Stomach (tissue), 8 donors: ENCODE measurements at regions not wholly inside any gene's neighbourhood (a gene's known extent, or its start where the extent isn't known, plus 50 kb on each side); places are given as distances from the start of the nearest gene placed in this dataset.

Source experiments
- DNase-seq, 2 donors: peaks; one replicate each; pipeline versions ENCODE4 v3.0.0 to v3.0.0-alpha.2; 2013 to 2019
- H3K27ac ChIP-seq, 5 donors: fragments of 200-600 bp in 4 of 5; sonication (generic) in 4 of 5; one replicate each; pipeline ENCODE4 v1.5.1; 2013 to 2019; ENCODE audit warnings: mild to moderate bottlenecking in 1 of 5, moderate library complexity in 1 of 5
- H3K27me3 ChIP-seq, 3 donors: fragments of 200-600 bp; sonication (generic); one replicate each; pipeline ENCODE4 v1.5.1; 2017 to 2019; ENCODE audit warnings: mixed run types in 1 of 3
- H3K36me3 ChIP-seq, 4 donors: fragments of 200-600 bp; sonication (generic); 1 replicate in 3 of 4; 2 replicates in 1 of 4; pipeline ENCODE4 v1.5.1; 2016 to 2019
- H3K4me1 ChIP-seq, 4 donors: fragments of 200-600 bp; sonication (generic); one replicate each; pipeline ENCODE4 v1.5.1; 2016 to 2019
- H3K4me3 ChIP-seq, 4 donors: fragments of 200-600 bp; sonication (generic) in 3 of 4; one replicate each; pipeline ENCODE4 v1.5.1; 2016 to 2019; ENCODE audit warnings: mild to moderate bottlenecking in 1 of 4
- H3K9me3 ChIP-seq, 4 donors: fragments of 200-600 bp; sonication (generic); one replicate each; pipeline ENCODE4 v1.5.1; 2016 to 2019
- EP300 ChIP-seq: sonication (generic); formaldehyde crosslinking; IDR thresholded peaks from one replicate; pipeline ENCODE4 v1.6.1; 2017; ENCODE audit warnings: antibody characterized with exemption
- POLR2A ChIP-seq, 4 donors: fragments of 450-650 bp; IDR thresholded peaks; one replicate each; pipeline ENCODE4 v1.6.1; 2016; ENCODE audit warnings: antibody characterized with exemption in 4 of 4, control low read depth in 2 of 4, mild to moderate bottlenecking in 1 of 4, moderate library complexity in 1 of 4
- POLR2AphosphoS5 ChIP-seq, 3 donors: sonication (generic); formaldehyde crosslinking; IDR thresholded peaks; one replicate each; pipeline ENCODE4 v1.6.1; 2016; ENCODE audit warnings: antibody characterized with exemption in 3 of 3
- WGBS, 5 donors: extraction: QIAGEN DNeasy Blood & Tissue Kit in 3 of 5; methylation state at CpG; one replicate each; pipeline versions ENCODE4 v1.1.5 to v1.1.7; 2013 to 2018; 5-methylcytosine and 5-hydroxymethylcytosine counted together
- intact Hi-C: fragments of 100-400 bp; cut with DNase I; formaldehyde crosslinking; loops from one replicate; pipeline ENCODE4 v1.15.1; 2023; ENCODE audit warnings: low total_unique reads
- TF ChIP-seq, protein P1 (sequence below), 7 experiments: fragments of 450-650 bp in 4 of 7; fragments of 200-600 bp in 3 of 7; sonication (generic) in 3 of 7; IDR thresholded peaks; one replicate each; pipeline ENCODE4 v1.5.1; 2016 to 2019; ENCODE audit warnings: antibody characterized with exemption in 7 of 7, control low read depth in 2 of 7, mild to moderate bottlenecking in 1 of 7
- donor health status: healthy with polysubstance abuse.
- donor health status: Bipolar disorder and iron deficiency.
- donor health status: healthy.

DNA sequence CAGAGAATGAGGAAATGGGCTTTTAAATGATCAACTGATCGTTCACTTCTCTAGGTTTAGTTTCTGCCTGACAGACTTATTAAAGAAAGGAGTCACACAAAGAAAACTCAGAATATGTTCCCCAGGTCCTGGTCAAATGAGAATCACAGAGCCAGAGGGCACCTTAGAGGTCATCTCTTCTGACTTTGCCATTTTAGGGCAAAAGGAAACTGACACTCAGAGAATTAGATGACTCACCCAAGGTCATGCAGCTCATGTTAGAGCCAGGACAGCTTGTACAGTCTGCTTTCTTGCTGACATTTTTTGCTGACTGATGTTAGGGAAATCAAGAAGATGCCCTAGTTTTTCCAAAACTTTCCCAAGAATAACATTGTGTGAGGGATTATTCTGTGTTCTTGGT is 312.7 kb upstream of the SP8 start:
- Histone ChIP-seq H3K36me3 (no peaks in the 10 kb centered on the region), H3K4me1 (peaks cover 4 to 22% (median 7%) of the 10 kb centered on the region in 4 donors), H3K4me3 (no peak overlapping the region), H3K27ac (no peak overlapping the region), H3K27me3 (no peaks in the 10 kb centered on the region), H3K9me3 (no peaks in the 10 kb centered on the region)
- 46 to 73% (median 53%) methylated on average over 1 of the region's 1 CpG for WGBS, 5 donors
- no peak for DNase-seq
- intact Hi-C loops: no loop called here
- TF ChIP-seq POLR2AphosphoS5 (IDR thresholded peaks at IDR 0.05) (no peak), POLR2A (IDR thresholded peaks at IDR 0.05) (no peak), EP300 (no peak)
- TF ChIP-seq, protein P1, sequence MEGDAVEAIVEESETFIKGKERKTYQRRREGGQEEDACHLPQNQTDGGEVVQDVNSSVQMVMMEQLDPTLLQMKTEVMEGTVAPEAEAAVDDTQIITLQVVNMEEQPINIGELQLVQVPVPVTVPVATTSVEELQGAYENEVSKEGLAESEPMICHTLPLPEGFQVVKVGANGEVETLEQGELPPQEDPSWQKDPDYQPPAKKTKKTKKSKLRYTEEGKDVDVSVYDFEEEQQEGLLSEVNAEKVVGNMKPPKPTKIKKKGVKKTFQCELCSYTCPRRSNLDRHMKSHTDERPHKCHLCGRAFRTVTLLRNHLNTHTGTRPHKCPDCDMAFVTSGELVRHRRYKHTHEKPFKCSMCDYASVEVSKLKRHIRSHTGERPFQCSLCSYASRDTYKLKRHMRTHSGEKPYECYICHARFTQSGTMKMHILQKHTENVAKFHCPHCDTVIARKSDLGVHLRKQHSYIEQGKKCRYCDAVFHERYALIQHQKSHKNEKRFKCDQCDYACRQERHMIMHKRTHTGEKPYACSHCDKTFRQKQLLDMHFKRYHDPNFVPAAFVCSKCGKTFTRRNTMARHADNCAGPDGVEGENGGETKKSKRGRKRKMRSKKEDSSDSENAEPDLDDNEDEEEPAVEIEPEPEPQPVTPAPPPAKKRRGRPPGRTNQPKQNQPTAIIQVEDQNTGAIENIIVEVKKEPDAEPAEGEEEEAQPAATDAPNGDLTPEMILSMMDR (IDR thresholded peaks at IDR 0.05): no peak

DNA sequence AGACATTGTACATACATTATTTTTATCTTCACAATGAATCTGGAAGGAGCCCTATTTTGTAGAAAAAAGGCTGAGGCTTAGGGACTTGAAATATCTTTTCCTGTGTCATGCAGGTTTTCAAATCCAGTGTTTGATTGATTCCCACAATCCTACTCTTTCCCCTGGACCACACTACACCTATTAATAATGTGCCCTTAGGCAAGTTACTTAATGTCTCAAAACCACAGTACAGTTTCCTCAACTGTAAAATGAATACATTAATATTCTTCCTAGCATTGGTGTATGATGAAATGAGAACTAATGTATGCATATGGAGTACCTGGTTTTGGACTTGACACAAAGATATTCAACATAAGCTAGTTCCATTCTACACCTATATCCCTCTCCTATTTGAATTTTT is 313.3 kb upstream of the SP8 start:
- intact Hi-C loops: no loop called here
- Histone ChIP-seq H3K9me3 (no peaks in the 10 kb centered on the region), H3K27ac (no peak overlapping the region), H3K4me3 (no peak overlapping the region), H3K27me3 (no peaks in the 10 kb centered on the region), H3K4me1 (peaks cover 4 to 22% (median 7%) of the 10 kb centered on the region in 4 donors), H3K36me3 (no peaks in the 10 kb centered on the region)
- DNase-seq: no peak
- TF ChIP-seq, protein P1 (IDR thresholded peaks at IDR 0.05): no peak
- no peak for TF ChIP-seq POLR2A (IDR thresholded peaks at IDR 0.05)
- no peak for TF ChIP-seq POLR2AphosphoS5 (IDR thresholded peaks at IDR 0.05)
- TF ChIP-seq EP300: no peak

DNA sequence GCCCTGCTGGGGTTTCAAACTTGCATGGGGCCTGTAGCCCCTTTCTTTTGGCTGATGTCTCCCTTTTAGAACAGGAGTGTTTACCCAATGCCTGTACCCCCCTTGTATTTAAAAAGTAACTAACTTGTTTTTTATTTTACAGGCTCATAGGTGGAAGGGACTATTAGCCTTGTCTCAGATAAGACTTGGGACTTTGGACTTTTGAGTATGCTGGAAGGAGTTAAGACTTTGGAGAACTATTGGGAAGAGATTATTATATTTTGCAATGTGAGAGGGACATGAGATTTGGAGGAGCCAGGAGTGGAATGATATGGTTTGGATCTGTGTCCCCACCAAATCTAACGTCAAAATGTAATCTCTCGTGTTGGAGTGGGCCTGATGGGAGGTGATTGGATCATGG is 314.9 kb upstream of the SP8 start:
- DNase-seq: peak in 1 of 2 donors; percentile 13
- intact Hi-C loops: no loop called here

DNA sequence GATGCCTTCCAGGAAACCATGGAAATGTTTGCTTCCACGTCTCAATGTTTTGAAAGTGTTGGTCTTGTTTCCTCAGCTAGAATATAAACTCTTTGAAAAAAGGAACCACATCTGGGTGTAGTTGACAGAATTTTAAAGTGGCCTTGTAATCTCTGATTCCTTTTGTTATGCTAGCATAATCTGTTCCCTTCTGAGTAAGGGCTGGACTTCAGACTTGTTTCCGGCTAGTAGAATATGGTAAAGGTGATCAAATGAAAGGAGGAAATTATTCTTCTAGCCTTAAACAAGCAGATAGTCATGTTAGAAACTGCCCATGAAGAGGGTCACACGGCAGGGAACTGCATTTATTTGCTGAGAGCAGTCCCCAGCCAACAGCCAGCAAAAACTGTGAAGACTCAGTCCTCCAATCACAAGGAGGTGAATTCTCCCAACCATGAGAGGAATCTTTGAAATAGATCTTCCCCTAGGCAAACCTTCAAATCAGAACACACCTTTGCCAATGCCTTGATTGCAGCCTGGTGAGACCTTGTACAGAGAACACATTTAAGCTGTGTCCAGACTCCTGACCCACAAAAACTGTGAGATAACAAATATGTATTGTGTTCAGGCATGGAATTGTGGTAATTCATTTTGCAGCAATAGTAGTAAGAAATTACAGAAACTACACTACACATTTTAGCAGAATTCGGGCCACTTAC is 316.9 kb upstream of the SP8 start:
- 36 to 56% (median 51%) methylated on average over 4 of the region's 4 CpGs for WGBS, 5 donors
- intact Hi-C loops: no loop called here
- DNase-seq: no peak

More for the DNA sequence above, 314.9 kb upstream of the SP8 start:
- TF ChIP-seq POLR2A (IDR thresholded peaks at IDR 0.05): no peak
- TF ChIP-seq, protein P1 (IDR thresholded peaks at IDR 0.05): no peak
- TF ChIP-seq POLR2AphosphoS5 (IDR thresholded peaks at IDR 0.05): no peak
- no peak for TF ChIP-seq EP300
- H3K4me1 ChIP-seq: peaks cover 4 to 22% (median 7%) of the 10 kb centered on the region in 4 donors
- no peaks in the 10 kb centered on the region for H3K9me3 ChIP-seq
- 22 to 61% (median 51%) methylated on average over 2 of the region's 2 CpGs for WGBS, 5 donors
- H3K27ac ChIP-seq: peak overlapping the region in 4 of 5 donors; percentile 9 to 52 (median 40)
- H3K36me3 ChIP-seq: no peaks in the 10 kb centered on the region
- no peaks in the 10 kb centered on the region for H3K27me3 ChIP-seq
- H3K4me3 ChIP-seq: no peak overlapping the region

More for the DNA sequence above, 316.9 kb upstream of the SP8 start:
- H3K9me3 ChIP-seq: no peaks in the 10 kb centered on the region
- no peaks in the 10 kb centered on the region for H3K27me3 ChIP-seq
- H3K4me1 ChIP-seq: peaks cover 0 to 14% (median 6%) of the 10 kb centered on the region in 4 donors
- TF ChIP-seq EP300: no peak
- TF ChIP-seq POLR2AphosphoS5 (IDR thresholded peaks at IDR 0.05): no peak
- TF ChIP-seq, protein P1 (IDR thresholded peaks at IDR 0.05): no peak
- TF ChIP-seq POLR2A (IDR thresholded peaks at IDR 0.05): no peak
- peak overlapping the region; percentile 25 to 86 (median 55) for H3K27ac ChIP-seq
- no peak overlapping the region for H3K4me3 ChIP-seq
- no peaks in the 10 kb centered on the region for H3K36me3 ChIP-seq
